ENCODE measurements at regions not wholly inside any gene's neighbourhood (a gene's known extent, or its start where the extent isn't known, plus 50 kb on each side); places are given as distances from the start of the nearest gene placed in this dataset.
"Not testable (repeated sequence)": the region's sequence is repeated elsewhere in the genome, so short reads cannot be mapped to it uniquely, and the experiment has no call there.

DNA sequence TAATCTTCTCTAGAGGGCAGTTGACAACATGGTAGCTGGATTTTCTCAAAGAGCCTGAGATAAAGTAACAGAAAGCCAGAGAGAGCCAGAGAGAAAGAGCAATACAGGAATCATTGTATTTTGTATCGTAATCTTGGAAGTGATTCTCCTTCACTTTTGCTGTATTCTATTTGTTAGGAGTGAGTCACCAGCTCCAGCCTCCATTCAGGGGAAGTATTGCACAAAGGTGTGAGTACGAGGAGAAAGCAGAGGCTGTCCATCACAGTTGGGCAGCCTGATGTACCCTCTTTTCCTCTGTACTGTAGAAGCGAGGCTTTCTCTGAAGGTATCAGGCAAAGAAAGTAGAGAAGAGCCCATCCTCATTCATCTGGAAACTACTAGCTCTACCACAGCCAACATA is 176.8 kb downstream of the KCNS3 start:
- Mint-ChIP-seq H3K9me3 (peaks cover 0 to 3% of the 10 kb centered on the region in 2 donors), H3K36me3 (ENCODE audit: insufficient read depth) (no peaks in the 10 kb centered on the region), H3K27me3 (peaks cover 0 to 10% of the 10 kb centered on the region in 2 donors), H3K4me3 (no peak overlapping the region), H3K27ac (no peak overlapping the region), H3K4me1 (ENCODE audit: low read depth in 2 of 2) (no peaks in the 10 kb centered on the region)
- no peak for DNase-seq
- ATAC-seq (replicated peaks): no peak

DNA sequence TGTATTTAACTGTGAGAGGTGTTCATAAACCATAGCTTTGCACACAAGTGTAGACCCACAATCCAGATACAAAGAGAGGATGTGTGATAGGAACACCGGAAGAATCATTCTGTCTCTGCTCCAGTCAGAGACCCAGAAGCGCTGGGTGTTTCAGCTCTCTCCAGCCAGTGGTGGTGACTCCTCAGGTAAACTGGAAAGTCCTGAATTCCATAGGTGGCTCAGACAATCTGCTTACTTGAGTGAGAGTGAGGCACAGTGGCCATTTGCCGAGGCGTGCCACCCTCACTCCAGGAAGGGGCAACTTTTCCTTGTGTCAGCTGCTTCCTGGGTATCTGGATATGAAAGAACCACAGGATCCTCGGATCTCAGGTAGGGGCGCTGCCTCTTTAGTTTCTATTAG is 171.5 kb downstream of the KCNS3 start:
- Mint-ChIP-seq H3K27ac (no peak overlapping the region), H3K4me1 (ENCODE audit: low read depth in 2 of 2) (no peaks in the 10 kb centered on the region), H3K9me3 (peaks cover 5 to 10% of the 10 kb centered on the region in 2 donors), H3K4me3 (no peak overlapping the region), H3K36me3 (ENCODE audit: insufficient read depth) (no peaks in the 10 kb centered on the region), H3K27me3 (peaks cover 0 to 10% of the 10 kb centered on the region in 2 donors)
- no peak for ATAC-seq (replicated peaks)
- no peak for DNase-seq

DNA sequence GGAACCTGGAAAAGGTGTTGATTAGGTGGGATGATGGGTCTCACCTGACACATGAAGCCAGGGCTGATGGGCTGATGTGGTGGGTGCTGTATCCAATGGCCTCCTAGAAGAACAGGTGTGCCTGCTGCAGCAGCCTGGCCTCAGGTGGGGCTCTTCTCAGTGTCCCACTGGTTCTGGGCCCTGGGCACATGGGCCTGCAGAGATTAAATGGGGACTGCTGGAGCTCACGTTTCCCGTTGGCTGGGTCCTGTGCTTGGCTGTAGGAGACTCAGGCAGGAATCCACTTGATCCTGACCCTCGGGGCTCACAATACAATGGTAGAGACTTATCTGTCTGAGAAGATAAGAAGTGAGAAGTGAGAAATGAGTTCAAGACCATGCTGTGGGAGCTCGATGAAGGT is 170.9 kb downstream of the KCNS3 start:
- no peaks in the 10 kb centered on the region for H3K36me3 Mint-ChIP-seq (ENCODE audit: insufficient read depth)
- H3K4me1 Mint-ChIP-seq (ENCODE audit: low read depth in 2 of 2): no peaks in the 10 kb centered on the region
- peaks cover 0 to 10% of the 10 kb centered on the region in 2 donors for H3K27me3 Mint-ChIP-seq
- peaks cover 5 to 10% of the 10 kb centered on the region in 2 donors for H3K9me3 Mint-ChIP-seq
- ATAC-seq (replicated peaks) (no peak), DNase-seq (no peak)
- no peak overlapping the region for H3K4me3 Mint-ChIP-seq
- no peak overlapping the region for H3K27ac Mint-ChIP-seq

DNA sequence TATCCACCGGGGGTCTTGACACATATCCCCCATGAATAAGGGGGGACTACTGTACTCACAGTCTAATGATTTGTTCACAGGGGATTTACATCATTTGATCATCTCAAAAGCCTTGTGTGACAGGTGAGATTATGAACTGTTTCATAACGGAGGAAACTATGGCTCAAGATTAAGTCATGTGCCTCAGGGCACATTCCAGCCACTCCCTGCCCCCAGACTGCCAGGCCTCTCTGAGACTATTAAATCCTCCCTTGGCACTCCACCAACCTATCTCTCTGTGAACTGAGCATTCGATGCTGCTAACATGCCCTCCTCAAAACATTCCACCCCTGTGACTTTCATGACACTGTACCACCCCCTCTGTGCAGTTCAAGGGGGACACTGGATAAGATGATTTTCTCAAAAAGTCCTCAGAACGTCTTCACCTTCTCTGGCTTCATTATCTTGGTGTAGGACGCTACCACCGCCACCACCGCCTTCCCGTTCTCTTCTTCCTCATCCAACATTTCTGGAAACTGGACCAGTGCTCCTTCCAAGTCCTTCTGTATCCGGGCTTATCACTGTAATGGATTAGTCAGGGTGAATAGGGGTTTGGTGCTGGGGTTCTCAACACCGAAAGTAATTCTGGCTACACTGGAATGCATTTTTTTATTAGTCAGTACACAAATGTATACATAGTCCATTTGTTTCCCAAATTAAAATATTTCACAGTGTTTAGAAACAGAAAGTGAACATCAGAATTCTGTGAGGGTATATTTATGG is 169.6 kb downstream of the KCNS3 start:
- Mint-ChIP-seq H3K27ac (no peak overlapping the region), H3K4me3 (no peak overlapping the region), H3K4me1 (ENCODE audit: low read depth in 2 of 2) (no peaks in the 10 kb centered on the region), H3K27me3 (peaks cover 0 to 10% of the 10 kb centered on the region in 2 donors), H3K36me3 (ENCODE audit: insufficient read depth) (no peaks in the 10 kb centered on the region), H3K9me3 (peaks cover 5 to 10% of the 10 kb centered on the region in 2 donors)
- no peak for ATAC-seq (replicated peaks)
- DNase-seq: no peak

DNA sequence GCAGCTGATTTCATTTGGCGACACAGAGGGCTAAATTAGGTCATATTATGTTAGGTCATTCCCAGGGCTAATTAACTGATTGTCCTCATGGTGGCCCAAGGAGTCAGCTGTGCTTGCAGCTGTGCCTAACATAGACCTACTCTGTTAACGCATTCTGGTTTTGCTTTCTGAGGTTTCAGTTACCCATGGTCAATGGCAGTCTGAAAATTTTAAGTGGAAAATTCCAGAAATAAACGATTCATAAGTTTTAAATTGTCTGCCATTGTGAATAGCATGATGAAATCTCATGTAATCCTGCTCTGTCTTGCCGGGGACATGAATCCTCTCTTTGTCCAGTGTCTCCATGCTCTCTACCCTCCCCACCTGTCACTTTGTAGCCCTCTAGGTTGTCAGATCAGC is 168.7 kb downstream of the KCNS3 start:
- ATAC-seq (replicated peaks): no peak
- H3K4me1 Mint-ChIP-seq (ENCODE audit: low read depth in 2 of 2): no peaks in the 10 kb centered on the region
- peaks cover 0 to 10% of the 10 kb centered on the region in 2 donors for H3K27me3 Mint-ChIP-seq
- H3K9me3 Mint-ChIP-seq: peaks cover 3 to 10% of the 10 kb centered on the region in 2 donors
- no peak for DNase-seq
- H3K36me3 Mint-ChIP-seq (ENCODE audit: insufficient read depth): no peaks in the 10 kb centered on the region
- no peak overlapping the region for H3K27ac Mint-ChIP-seq
- H3K4me3 Mint-ChIP-seq: no peak overlapping the region

DNA sequence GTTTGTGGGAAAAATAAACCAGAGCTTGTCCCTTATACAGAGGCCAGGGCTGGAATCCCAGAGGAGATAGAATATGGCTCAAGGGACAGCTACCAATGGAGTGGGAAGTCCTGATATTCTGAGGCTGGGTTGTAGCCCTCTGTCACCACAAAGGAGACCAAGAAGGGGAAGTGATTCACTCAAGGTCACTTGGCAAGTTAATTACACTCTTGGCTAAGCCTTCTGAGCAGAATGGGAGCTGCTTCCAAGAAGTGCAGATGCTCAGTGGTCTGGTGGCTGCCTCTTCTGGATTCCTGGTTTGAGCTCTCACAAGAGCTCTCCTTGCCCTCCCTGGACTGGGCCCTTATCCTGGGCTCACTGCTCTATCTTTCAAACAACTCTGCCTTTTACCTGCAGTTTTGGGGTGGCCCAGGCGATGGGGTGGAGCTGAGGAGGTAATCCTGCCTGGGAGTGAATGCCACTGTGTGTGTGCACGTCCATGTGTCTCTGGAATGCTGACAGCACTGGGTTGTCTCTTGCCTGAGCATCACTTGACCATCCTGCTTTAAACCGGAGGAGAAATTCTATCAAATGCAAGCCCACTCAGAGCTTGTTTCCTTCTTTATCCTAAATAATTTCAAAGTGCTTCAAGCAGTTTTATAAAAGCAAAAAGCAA is 168.2 kb downstream of the KCNS3 start:
- H3K4me3 Mint-ChIP-seq: no peak overlapping the region
- no peak overlapping the region for H3K27ac Mint-ChIP-seq

DNA sequence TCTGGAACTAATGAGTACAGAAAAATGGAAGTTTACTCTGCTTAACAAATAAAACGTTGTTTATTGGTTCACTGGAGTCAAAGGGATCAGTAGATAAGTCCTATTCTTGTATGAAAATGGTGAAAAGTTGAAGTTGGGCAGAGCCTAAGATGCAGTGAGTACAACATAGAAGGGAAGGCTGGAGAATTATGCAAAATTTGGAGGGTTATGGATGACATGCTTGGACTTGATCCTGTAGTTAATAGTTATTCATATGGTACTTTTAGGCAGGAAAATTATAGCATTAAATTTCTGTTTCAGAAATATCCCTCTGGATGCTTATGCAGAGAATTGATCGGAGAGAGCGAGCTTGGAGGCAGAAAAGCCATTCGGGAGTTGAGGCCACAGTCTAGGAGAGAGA is 167.6 kb downstream of the KCNS3 start:
- H3K9me3 Mint-ChIP-seq: peaks cover 2 to 10% of the 10 kb centered on the region in 2 donors
- H3K27me3 Mint-ChIP-seq: peaks cover 0 to under 1% of the 10 kb centered on the region in 2 donors
- DNase-seq: no peak
- no peaks in the 10 kb centered on the region for H3K36me3 Mint-ChIP-seq (ENCODE audit: insufficient read depth)
- no peak overlapping the region for H3K27ac Mint-ChIP-seq
- no peak overlapping the region for H3K4me3 Mint-ChIP-seq
- no peaks in the 10 kb centered on the region for H3K4me1 Mint-ChIP-seq (ENCODE audit: low read depth in 2 of 2)
- ATAC-seq (replicated peaks): no peak

More for the DNA sequence above, 168.2 kb downstream of the KCNS3 start:
- H3K9me3 Mint-ChIP-seq: peaks cover 2 to 10% of the 10 kb centered on the region in 2 donors
- ATAC-seq (replicated peaks) (no peak), DNase-seq (no peak)
- no peaks in the 10 kb centered on the region for H3K4me1 Mint-ChIP-seq (ENCODE audit: low read depth in 2 of 2)
- H3K27me3 Mint-ChIP-seq: peaks cover 0 to 7% of the 10 kb centered on the region in 2 donors
- H3K36me3 Mint-ChIP-seq (ENCODE audit: insufficient read depth): no peaks in the 10 kb centered on the region

DNA sequence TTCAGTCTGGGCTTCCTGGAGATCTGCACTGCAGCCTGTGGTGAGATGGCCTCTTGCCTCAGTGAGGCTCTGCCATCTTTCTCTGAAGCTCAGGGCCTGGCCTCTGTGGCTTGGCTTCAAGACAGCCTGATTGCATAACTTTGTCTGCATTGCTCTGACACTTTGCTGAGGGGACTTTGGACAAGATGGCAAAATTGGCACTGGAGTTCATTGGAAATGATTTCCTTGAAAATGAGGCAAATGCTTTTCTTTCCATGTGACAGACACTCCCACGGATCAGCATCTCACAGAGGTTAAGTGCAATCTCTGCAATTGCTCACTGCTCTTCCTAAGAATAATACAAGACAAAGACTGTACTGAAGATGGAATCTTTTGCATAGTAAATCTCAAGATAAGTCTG is 166.8 kb downstream of the KCNS3 start:
- H3K27ac Mint-ChIP-seq: no peak overlapping the region
- H3K9me3 Mint-ChIP-seq: peaks cover 2 to 10% of the 10 kb centered on the region in 2 donors
- H3K4me1 Mint-ChIP-seq (ENCODE audit: low read depth in 2 of 2): no peaks in the 10 kb centered on the region
- ATAC-seq (replicated peaks): no peak
- no peak for DNase-seq
- no peaks in the 10 kb centered on the region for H3K27me3 Mint-ChIP-seq
- H3K4me3 Mint-ChIP-seq: no peak overlapping the region
- no peaks in the 10 kb centered on the region for H3K36me3 Mint-ChIP-seq (ENCODE audit: insufficient read depth)

DNA sequence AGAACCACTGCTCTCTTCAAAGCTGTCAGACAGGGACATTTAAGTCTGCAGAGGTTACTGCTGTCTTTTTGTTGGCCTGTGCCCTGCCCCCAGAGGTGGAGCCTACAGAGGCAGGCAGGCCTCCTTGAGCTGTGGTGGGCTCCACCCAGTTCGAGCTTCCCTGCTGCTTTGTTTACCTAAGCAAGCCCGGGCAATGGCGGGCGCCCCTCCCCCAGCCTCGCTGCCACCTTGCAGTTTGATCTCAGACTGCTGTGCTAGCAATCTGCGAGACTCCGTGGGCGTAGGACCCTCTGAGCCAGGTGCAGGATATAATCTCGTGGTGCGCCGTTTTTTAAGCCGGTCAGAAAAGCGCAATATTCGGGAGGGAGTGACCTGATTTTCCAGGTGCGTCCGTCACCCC is 138.9 kb downstream of the KCNS3 start:
- H3K4me1 Mint-ChIP-seq (ENCODE audit: low read depth in 2 of 2); H3K9me3 Mint-ChIP-seq; H3K4me3 Mint-ChIP-seq; ATAC-seq (replicated peaks); DNase-seq; H3K27me3 Mint-ChIP-seq; H3K27ac Mint-ChIP-seq; H3K36me3 Mint-ChIP-seq (ENCODE audit: insufficient read depth): not testable (repeated sequence)

DNA sequence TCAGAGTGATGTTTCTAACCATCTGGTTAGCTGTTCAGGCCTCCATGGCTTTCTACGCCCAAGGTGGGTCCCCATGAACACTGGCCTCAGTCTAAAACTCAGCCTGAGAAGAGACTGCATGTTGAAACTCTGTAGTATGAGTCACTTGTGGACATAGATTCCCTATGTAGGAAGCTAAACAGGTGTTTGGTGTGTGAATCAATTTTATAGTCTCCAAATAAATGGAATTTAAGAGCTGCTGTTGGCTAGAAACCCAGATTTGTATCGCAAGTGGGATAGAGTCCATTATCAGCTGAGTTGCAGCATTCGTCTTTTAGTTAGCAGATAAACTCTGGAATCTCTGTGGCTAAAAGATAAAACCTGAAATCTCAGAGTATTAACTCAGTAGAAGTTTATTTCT is 131.4 kb downstream of the KCNS3 start:
- DNase-seq: no peak
- H3K27ac Mint-ChIP-seq: no peak overlapping the region
- no peaks in the 10 kb centered on the region for H3K36me3 Mint-ChIP-seq (ENCODE audit: insufficient read depth)
- no peaks in the 10 kb centered on the region for H3K27me3 Mint-ChIP-seq
- H3K4me1 Mint-ChIP-seq (ENCODE audit: low read depth in 2 of 2): no peaks in the 10 kb centered on the region
- no peak overlapping the region for H3K4me3 Mint-ChIP-seq
- H3K9me3 Mint-ChIP-seq: peaks cover 10 to 15% of the 10 kb centered on the region in 2 donors
- no peak for ATAC-seq (replicated peaks)

DNA sequence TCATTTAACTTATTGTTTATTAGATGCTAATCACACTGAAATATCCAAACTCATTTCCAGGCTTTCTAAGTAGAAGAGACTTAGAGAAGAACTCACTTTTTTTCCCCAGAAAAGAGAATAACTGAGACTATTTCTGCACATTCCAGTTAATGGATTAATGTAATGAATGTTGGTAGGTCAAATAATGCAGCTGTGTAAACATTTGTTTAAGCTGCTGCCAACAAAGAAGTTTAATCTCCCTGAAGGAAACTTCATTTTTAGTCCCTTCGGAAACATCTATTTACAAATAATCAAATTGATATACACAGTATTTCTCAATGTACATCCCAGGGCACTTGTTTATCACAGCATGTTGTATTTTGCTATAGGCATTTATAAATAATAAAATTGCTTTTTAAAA is 126.9 kb downstream of the KCNS3 start:
- no peaks in the 10 kb centered on the region for H3K36me3 Mint-ChIP-seq (ENCODE audit: insufficient read depth)
- peaks cover 5 to 8% of the 10 kb centered on the region in 2 donors for H3K9me3 Mint-ChIP-seq
- no peak for ATAC-seq (replicated peaks)
- DNase-seq: no peak
- no peaks in the 10 kb centered on the region for H3K27me3 Mint-ChIP-seq
- H3K27ac Mint-ChIP-seq: no peak overlapping the region
- H3K4me3 Mint-ChIP-seq: no peak overlapping the region
- H3K4me1 Mint-ChIP-seq (ENCODE audit: low read depth in 2 of 2): no peaks in the 10 kb centered on the region

DNA sequence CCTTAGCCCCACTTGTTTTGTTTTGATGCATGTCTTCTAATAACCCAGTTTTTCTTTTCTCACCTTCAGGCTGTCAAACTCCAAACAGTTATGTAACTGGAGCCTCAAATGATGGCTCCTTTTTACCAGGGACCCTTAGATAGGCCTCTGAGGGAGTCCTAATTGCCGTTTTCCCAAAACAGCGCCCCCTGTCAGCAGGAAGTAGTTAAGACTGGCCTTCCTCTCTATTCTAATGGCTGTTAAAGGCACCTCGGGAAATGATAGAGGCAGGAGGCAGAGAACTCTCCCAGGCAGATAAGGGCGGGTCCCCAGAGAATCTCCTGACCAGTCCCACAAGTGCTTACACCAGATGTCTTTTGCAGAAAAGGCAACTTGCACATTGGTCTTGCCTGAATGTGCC is 123.2 kb downstream of the KCNS3 start:
- DNase-seq (no peak), ATAC-seq (replicated peaks) (no peak)
- no peak overlapping the region for H3K4me3 Mint-ChIP-seq
- no peaks in the 10 kb centered on the region for H3K27me3 Mint-ChIP-seq
- no peaks in the 10 kb centered on the region for H3K4me1 Mint-ChIP-seq (ENCODE audit: low read depth in 2 of 2)
- no peaks in the 10 kb centered on the region for H3K36me3 Mint-ChIP-seq (ENCODE audit: insufficient read depth)
- no peak overlapping the region for H3K27ac Mint-ChIP-seq
- H3K9me3 Mint-ChIP-seq: no peaks in the 10 kb centered on the region

DNA sequence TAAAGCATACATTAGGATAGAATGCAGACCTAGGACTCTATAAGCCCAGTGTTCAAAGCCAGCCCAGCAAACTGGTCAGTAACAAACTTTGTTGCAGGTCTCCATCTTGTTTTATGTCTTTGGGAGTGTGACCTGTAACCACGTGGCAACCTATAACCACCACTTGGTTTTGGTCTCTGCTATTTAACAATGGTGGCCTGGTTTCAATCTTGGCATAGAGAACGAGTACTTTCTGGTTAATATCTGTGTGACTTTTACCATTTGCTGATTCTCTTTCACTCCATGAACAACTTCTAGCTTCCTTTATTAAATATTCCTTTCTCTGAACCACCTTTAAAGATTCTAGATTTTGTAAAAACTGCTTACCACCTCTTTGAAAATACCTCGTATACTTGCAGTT is 118.5 kb downstream of the KCNS3 start:
- H3K27ac Mint-ChIP-seq: no peak overlapping the region
- no peak for ATAC-seq (replicated peaks)
- DNase-seq: no peak
- peaks cover 0 to 2% of the 10 kb centered on the region in 2 donors for H3K9me3 Mint-ChIP-seq
- H3K4me3 Mint-ChIP-seq: no peak overlapping the region
- no peaks in the 10 kb centered on the region for H3K36me3 Mint-ChIP-seq (ENCODE audit: insufficient read depth)
- no peaks in the 10 kb centered on the region for H3K4me1 Mint-ChIP-seq (ENCODE audit: low read depth in 2 of 2)
- H3K27me3 Mint-ChIP-seq: no peaks in the 10 kb centered on the region

DNA sequence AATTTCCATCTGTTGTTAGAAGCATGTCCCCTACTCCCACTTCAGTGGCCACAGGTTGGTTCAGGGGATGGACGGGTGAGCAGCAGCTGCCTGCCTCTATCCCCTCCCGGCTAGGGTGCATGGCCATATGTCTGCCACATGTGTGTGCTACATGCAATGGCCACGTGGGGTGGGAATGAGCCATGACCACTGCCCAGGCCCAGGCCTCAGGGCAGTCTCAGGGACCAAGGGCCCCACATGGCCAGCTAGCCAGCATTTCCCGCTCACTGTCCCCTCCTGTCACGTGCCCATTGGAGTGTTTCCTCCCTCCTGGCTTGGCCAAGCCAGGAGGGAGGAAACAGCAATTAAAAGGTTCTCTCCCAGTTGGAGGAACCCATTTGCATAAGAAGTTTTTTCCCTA is 117.1 kb downstream of the KCNS3 start:
- H3K9me3 Mint-ChIP-seq: peaks cover 0 to 2% of the 10 kb centered on the region in 2 donors
- no peak overlapping the region for H3K27ac Mint-ChIP-seq
- H3K4me3 Mint-ChIP-seq: no peak overlapping the region
- DNase-seq (no peak), ATAC-seq (replicated peaks) (no peak)
- H3K27me3 Mint-ChIP-seq: no peaks in the 10 kb centered on the region
- H3K4me1 Mint-ChIP-seq (ENCODE audit: low read depth in 2 of 2): no peaks in the 10 kb centered on the region
- no peaks in the 10 kb centered on the region for H3K36me3 Mint-ChIP-seq (ENCODE audit: insufficient read depth)

All from effector memory CD8-positive, alpha-beta T cell (primary cell).